B cell (primary cell): ENCODE measurements at regions not wholly inside any gene's neighbourhood (a gene's known extent, or its start where the extent isn't known, plus 50 kb on each side); places are given as distances from the start of the nearest gene placed in this dataset.

Experiments used
- EZH2 ChIP-seq: IDR thresholded peaks from 2 replicates; pipeline ENCODE4 v1.6.1; 2012; ENCODE audit warnings: borderline replicate concordance, low read depth, mild to moderate bottlenecking, moderate library complexity, low read length; ENCODE audit not compliant: insufficient read depth, poor library complexity, severe bottlenecking
- TF ChIP-seq, protein P1 (sequence below): fragments of 200-600 bp; IDR thresholded peaks from one replicate; pipeline ENCODE4 v1.8.0; 2022; ENCODE audit warnings: antibody characterized with exemption, mild to moderate bottlenecking

DNA sequence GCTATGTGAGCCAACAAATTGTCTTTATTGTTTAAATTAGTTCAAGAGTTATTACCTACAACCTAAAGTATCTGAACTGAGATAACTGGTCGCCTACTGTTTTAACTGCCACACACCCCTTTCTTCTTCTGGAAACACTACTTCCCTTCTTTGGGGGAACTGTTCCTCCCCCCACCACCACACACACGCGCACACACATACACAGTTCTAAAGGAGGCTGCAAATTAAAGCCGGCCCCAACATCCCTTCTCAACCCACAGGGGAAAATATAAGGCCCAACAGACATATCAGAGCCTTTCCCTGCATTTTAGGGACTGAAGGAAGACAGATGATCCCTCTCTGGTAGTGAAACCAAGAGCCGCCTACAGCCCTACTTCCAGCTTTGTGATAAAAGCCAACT, 348.0 kb upstream of the JARID2 start:
- no peak for TF ChIP-seq EZH2
- TF ChIP-seq, protein P1, sequence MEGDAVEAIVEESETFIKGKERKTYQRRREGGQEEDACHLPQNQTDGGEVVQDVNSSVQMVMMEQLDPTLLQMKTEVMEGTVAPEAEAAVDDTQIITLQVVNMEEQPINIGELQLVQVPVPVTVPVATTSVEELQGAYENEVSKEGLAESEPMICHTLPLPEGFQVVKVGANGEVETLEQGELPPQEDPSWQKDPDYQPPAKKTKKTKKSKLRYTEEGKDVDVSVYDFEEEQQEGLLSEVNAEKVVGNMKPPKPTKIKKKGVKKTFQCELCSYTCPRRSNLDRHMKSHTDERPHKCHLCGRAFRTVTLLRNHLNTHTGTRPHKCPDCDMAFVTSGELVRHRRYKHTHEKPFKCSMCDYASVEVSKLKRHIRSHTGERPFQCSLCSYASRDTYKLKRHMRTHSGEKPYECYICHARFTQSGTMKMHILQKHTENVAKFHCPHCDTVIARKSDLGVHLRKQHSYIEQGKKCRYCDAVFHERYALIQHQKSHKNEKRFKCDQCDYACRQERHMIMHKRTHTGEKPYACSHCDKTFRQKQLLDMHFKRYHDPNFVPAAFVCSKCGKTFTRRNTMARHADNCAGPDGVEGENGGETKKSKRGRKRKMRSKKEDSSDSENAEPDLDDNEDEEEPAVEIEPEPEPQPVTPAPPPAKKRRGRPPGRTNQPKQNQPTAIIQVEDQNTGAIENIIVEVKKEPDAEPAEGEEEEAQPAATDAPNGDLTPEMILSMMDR = no peak
